ENCODE measurements at regions not wholly inside any gene's neighbourhood (a gene's known extent, or its start where the extent isn't known, plus 50 kb on each side); places are given as distances from the start of the nearest gene placed in this dataset.

DNA sequence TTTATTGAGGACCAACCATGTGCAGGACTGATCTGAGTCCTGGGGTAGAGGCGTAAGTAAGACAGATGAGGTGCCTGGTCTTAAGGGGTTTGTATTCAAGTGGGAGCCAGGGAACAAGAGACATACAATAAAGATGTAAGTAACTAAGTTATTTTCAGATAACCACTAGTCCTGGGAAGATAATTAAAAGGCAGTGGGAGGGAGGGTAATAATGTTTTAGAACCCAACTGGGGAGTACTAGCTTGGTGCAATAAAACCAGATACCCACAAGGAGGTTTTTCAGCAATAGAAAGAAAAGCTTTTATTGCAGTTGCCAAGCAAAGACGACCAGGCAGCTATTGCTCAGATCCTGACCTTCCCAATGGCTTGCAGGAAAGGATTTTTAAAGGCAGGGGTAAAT is 893.7 kb downstream of the UQCRFS1 start:
- Histone ChIP-seq H3K27ac (no peak overlapping the region), H3K4me1 (ENCODE audit: insufficient read depth) (peaks cover under 1% of the 10 kb centered on the region), H3K4me3 (no peak overlapping the region), H3K9me3 (no peaks in the 10 kb centered on the region), H3K36me3 (no peaks in the 10 kb centered on the region), H3K27me3 (no peaks in the 10 kb centered on the region)
- intact Hi-C loops (cut with DNase I), result no loop called here
- no peak for DNase-seq
- 46 to 65% (median 56%) methylated on average over 2 of the region's 2 CpGs for WGBS, 3 donors
- TF ChIP-seq EP300 (IDR thresholded peaks at IDR 0.05) (no peak), POLR2A (IDR thresholded peaks at IDR 0.05) (no peak)
- TF ChIP-seq, protein P1, sequence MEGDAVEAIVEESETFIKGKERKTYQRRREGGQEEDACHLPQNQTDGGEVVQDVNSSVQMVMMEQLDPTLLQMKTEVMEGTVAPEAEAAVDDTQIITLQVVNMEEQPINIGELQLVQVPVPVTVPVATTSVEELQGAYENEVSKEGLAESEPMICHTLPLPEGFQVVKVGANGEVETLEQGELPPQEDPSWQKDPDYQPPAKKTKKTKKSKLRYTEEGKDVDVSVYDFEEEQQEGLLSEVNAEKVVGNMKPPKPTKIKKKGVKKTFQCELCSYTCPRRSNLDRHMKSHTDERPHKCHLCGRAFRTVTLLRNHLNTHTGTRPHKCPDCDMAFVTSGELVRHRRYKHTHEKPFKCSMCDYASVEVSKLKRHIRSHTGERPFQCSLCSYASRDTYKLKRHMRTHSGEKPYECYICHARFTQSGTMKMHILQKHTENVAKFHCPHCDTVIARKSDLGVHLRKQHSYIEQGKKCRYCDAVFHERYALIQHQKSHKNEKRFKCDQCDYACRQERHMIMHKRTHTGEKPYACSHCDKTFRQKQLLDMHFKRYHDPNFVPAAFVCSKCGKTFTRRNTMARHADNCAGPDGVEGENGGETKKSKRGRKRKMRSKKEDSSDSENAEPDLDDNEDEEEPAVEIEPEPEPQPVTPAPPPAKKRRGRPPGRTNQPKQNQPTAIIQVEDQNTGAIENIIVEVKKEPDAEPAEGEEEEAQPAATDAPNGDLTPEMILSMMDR (IDR thresholded peaks at IDR 0.05), result no peak

- H3K4me3 ChIP-seq, result no peak overlapping the region
- WGBS, 3 donors, result 65 to 67% (median 65%) methylated on average over 9 of the region's 9 CpGs
- H3K9me3 ChIP-seq, result no peaks in the 10 kb centered on the region
- no peaks in the 10 kb centered on the region for H3K27me3 ChIP-seq
- H3K27ac ChIP-seq, result no peak overlapping the region
- intact Hi-C loops (cut with DNase I), result no loop called here
- no peak for TF ChIP-seq POLR2A (IDR thresholded peaks at IDR 0.05)
- TF ChIP-seq EP300 (IDR thresholded peaks at IDR 0.05), result no peak
- TF ChIP-seq, protein P1 (IDR thresholded peaks at IDR 0.05), result no peak
- no peak for DNase-seq
- H3K4me1 ChIP-seq (ENCODE audit: insufficient read depth), result peaks cover 4% of the 10 kb centered on the region
- no peaks in the 10 kb centered on the region for H3K36me3 ChIP-seq
These were observed 894.3 kb downstream of the UQCRFS1 start for GRCh38 chr19:28318469-28319179.

DNA sequence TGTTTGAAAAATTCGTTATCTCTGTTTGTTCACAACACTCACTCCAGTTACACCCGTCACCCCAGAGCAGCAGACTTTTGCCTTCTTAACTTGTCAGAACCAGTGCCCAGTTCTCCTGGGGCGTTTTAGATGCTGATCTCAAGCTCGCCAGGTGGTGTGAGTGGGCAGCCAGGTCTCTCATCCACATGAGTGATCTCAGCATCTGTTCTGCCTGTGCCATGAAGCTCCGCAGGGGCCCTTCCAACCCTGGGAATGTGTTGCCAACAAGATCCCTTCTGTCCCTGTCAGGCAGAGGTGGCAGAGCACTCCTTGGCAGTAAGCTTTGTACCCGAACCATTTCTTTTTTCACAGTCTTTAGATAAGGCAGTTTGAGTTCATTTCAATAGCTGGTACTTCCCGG is 896.5 kb downstream of the UQCRFS1 start:
- Histone ChIP-seq H3K27ac (no peak overlapping the region), H3K4me1 (ENCODE audit: insufficient read depth) (peaks cover 5% of the 10 kb centered on the region), H3K27me3 (no peaks in the 10 kb centered on the region), H3K9me3 (no peaks in the 10 kb centered on the region), H3K36me3 (no peaks in the 10 kb centered on the region), H3K4me3 (no peak overlapping the region)
- TF ChIP-seq, protein P1 (IDR thresholded peaks at IDR 0.05), result no peak
- TF ChIP-seq POLR2A (IDR thresholded peaks at IDR 0.05), result no peak
- TF ChIP-seq EP300 (IDR thresholded peaks at IDR 0.05), result no peak
- no peak for DNase-seq
- intact Hi-C loops (cut with DNase I), result no loop called here
- WGBS, 3 donors, result 76 to 88% (median 79%) methylated on average over 7 of the region's 7 CpGs

- 85 to 98% (median 88%) methylated on average over 3 of the region's 3 CpGs for WGBS, 3 donors
- Histone ChIP-seq H3K9me3 (no peaks in the 10 kb centered on the region), H3K36me3 (no peaks in the 10 kb centered on the region), H3K27me3 (no peaks in the 10 kb centered on the region), H3K27ac (no peak overlapping the region), H3K4me1 (ENCODE audit: insufficient read depth) (peaks cover 5% of the 10 kb centered on the region), H3K4me3 (no peak overlapping the region)
- no peak for TF ChIP-seq POLR2A (IDR thresholded peaks at IDR 0.05)
- TF ChIP-seq EP300 (IDR thresholded peaks at IDR 0.05), result no peak
- TF ChIP-seq, protein P1 (IDR thresholded peaks at IDR 0.05), result no peak
- no peak for DNase-seq
- intact Hi-C loops (cut with DNase I), result no loop called here
These were observed 898.2 kb downstream of the UQCRFS1 start for GRCh38 chr19:28314756-28315155.
